GM12875 (cell line): ENCODE measurements at regions not wholly inside any gene's neighbourhood (a gene's known extent, or its start where the extent isn't known, plus 50 kb on each side); places are given as distances from the start of the nearest gene placed in this dataset.

Source experiments
- H3K4me3 ChIP-seq: one replicate; pipeline ENCODE4 v1.5.1; 2011; ENCODE audit warnings: low read depth, low read length, control low read depth
- CTCF ChIP-seq: IDR thresholded peaks from 2 replicates; pipeline ENCODE4 v1.5.1; 2011; ENCODE audit warnings: low read depth, mild to moderate bottlenecking, control low read depth, inconsistent platforms, low read length, moderate library complexity, borderline replicate concordance; ENCODE audit not compliant: insufficient read depth

GRCh38 chr1:61568460-61569302 is 156.3 kb downstream of the TM2D1 start:
- no peak for TF ChIP-seq CTCF

DNA sequence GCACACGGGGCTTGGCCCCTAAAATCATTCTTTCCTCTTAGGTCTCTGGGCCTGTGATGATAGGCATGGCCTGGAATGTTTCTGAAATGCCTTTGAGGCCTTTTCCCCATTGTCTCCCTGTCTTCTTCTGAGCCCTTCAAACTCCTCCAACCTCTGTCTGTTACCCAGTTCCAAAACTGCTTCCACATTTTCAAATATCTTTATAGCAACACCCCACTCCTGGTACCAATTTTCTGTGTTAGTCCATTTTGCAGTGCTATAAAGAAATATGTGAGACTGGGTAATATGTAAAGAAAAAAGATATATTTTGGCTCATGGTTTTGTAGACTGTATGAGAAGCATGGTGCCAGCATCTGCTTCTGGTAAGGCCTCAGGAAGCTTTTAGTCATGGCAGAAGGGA is 158.8 kb downstream of the TM2D1 start:
- no peak overlapping the region for H3K4me3 ChIP-seq
- no peak for TF ChIP-seq CTCF

More at GRCh38 chr1:61568460-61569302, 156.3 kb downstream of the TM2D1 start:
- no peak overlapping the region for H3K4me3 ChIP-seq

GRCh38 chr1:61563611-61564010 is 161.3 kb downstream of the TM2D1 start:
- TF ChIP-seq CTCF = no peak

DNA sequence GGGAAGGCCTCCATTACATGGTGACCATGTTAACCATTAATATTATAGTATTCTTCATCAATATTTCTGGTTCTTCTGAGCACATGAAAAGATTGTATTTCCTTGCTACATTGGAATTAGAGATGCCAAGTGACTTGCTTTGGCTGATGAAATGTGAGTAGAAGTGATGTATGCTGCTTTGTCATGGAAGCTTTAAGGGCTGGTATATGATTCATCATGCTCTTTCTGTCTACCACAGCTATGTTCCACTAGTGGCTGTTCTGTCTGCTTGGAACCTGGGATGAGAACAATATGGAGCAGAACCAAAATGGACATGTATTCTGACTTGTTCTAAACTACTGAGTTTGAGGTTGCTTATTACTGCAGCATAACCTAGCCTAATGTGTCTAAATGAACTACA is 163.3 kb downstream of the TM2D1 start:
- no peak overlapping the region for H3K4me3 ChIP-seq

More at GRCh38 chr1:61563611-61564010, 161.3 kb downstream of the TM2D1 start:
- no peak overlapping the region for H3K4me3 ChIP-seq

DNA sequence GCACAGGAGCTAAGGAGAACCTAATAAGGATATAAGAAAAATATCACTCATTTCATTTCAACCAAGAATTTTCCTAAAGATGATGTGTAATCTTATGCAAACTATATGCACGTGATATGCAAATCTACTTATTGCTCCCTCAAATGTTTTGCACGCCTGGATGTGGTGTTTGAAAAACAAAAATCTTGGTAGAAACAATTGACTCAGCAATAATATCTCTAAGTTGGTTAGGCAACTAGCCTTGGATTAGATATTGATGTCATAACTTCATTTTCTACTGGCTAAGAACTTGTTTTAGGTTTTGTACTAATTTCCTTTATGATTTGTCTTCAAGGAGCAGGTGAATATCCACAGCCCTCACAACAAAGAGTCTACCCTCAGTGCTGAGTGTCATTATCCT is 164.6 kb downstream of the TM2D1 start:
- no peak overlapping the region for H3K4me3 ChIP-seq
- no peak for TF ChIP-seq CTCF

More for the DNA sequence above, 163.3 kb downstream of the TM2D1 start:
- no peak for TF ChIP-seq CTCF

DNA sequence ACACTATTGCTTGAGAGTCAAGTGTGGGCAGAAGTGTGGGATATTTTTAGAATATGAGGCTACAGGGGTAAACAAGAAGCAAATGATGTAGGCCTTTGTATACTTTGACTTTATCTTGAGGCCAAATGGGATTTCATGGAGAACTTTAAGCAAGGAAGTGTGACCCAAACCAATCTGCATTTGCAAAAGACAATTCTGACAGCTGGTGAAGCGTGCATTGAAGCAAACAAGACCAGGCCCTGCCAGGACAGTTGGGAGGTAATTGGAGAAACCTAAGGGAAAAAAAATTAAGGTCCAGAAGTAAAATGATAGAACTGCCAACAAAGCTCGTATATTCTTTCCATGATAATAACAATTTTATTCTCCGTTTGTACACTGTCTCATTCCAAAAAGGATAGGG is 168.3 kb downstream of the TM2D1 start:
- TF ChIP-seq CTCF = no peak
- no peak overlapping the region for H3K4me3 ChIP-seq
